ENCODE measurements at regions not wholly inside any gene's neighbourhood (a gene's known extent, or its start where the extent isn't known, plus 50 kb on each side); places are given as distances from the start of the nearest gene placed in this dataset.

DNA sequence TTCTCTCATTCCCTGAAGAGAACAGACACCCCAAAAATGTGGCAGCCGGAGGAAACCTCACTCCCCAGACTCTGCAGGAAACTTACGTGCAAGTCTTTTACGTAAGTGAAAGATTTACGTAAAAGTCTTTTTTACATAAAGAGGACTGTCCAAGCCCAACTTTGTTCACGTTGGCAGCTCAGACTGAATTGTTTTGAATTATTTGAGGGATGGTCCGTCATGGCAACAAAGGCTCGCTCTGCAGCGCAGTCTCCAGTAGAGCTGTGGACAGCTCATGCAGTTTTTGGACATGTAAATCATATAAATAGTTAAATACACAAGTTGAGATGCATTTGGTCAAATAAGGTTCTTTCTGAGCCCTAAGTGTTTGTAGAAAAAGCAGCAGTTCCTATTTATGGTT lies 394.8 kb downstream of the QKI start:
- TF ChIP-seq EP300 (IDR thresholded peaks at IDR 0.05; ENCODE audit: low read depth) (no peak), POLR2AphosphoS5 (IDR thresholded peaks at IDR 0.05) (no peak), POLR2A (IDR thresholded peaks at IDR 0.05) (no peak)
- TF ChIP-seq, protein P1, sequence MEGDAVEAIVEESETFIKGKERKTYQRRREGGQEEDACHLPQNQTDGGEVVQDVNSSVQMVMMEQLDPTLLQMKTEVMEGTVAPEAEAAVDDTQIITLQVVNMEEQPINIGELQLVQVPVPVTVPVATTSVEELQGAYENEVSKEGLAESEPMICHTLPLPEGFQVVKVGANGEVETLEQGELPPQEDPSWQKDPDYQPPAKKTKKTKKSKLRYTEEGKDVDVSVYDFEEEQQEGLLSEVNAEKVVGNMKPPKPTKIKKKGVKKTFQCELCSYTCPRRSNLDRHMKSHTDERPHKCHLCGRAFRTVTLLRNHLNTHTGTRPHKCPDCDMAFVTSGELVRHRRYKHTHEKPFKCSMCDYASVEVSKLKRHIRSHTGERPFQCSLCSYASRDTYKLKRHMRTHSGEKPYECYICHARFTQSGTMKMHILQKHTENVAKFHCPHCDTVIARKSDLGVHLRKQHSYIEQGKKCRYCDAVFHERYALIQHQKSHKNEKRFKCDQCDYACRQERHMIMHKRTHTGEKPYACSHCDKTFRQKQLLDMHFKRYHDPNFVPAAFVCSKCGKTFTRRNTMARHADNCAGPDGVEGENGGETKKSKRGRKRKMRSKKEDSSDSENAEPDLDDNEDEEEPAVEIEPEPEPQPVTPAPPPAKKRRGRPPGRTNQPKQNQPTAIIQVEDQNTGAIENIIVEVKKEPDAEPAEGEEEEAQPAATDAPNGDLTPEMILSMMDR (IDR thresholded peaks at IDR 0.05), result no peak
